C4-2B (cell line): ENCODE measurements at regions not wholly inside any gene's neighbourhood (a gene's known extent, or its start where the extent isn't known, plus 50 kb on each side); places are given as distances from the start of the nearest gene placed in this dataset.
"Not testable (repeated sequence)": the region's sequence is repeated elsewhere in the genome, so short reads cannot be mapped to it uniquely, and the experiment has no call there.

Experiments
- H3K27ac ChIP-seq: fragments of 450-650 bp; 2 replicates; pipeline ENCODE4 v1.5.1; 2017
- ZFX ChIP-seq: fragments of 450-650 bp; IDR thresholded peaks from 2 replicates; pipeline ENCODE4 v1.6.1; 2017
- TF ChIP-seq, protein P1 (sequence below): fragments of 450-650 bp; conservative IDR thresholded peaks from 2 replicates; pipeline ENCODE4 v1.5.1; 2017; ENCODE audit warnings: mild to moderate bottlenecking

DNA sequence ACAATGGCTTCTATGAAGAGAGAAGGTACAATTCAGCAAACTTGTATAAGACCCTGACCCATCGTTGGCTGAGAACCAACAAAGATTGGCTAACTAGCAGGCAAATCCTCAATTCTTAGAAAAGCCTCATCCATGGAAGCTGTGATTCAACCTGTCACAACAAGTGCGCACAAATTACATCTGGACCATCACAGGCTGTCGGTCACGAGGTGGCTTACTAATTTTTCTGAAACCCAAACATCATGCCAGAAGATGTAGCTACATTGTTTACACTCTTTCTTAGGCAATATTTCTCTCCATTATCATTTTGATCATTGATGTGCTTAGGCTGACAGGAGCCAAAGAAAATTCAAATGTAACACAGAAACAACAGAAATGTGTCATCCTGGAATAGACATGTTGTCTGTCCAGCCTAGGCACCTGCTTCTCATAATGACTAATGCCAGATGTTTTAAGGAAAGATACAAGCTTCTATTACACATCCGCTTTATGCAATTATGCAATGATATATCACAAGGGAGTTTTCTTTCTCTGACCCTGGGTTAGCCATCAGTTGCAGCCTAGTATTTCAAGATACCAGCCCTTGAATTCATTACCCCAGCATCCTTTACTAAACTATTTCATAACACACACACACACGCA is 92.9 kb upstream of the DIO2 start:
- no peak overlapping the region for H3K27ac ChIP-seq
- TF ChIP-seq, protein P1, sequence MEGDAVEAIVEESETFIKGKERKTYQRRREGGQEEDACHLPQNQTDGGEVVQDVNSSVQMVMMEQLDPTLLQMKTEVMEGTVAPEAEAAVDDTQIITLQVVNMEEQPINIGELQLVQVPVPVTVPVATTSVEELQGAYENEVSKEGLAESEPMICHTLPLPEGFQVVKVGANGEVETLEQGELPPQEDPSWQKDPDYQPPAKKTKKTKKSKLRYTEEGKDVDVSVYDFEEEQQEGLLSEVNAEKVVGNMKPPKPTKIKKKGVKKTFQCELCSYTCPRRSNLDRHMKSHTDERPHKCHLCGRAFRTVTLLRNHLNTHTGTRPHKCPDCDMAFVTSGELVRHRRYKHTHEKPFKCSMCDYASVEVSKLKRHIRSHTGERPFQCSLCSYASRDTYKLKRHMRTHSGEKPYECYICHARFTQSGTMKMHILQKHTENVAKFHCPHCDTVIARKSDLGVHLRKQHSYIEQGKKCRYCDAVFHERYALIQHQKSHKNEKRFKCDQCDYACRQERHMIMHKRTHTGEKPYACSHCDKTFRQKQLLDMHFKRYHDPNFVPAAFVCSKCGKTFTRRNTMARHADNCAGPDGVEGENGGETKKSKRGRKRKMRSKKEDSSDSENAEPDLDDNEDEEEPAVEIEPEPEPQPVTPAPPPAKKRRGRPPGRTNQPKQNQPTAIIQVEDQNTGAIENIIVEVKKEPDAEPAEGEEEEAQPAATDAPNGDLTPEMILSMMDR = no peak
- no peak for TF ChIP-seq ZFX

- H3K27ac ChIP-seq = no peak overlapping the region
- TF ChIP-seq ZFX = no peak
- TF ChIP-seq, protein P1 = no peak
Observed at GRCh38 chr14:80300351-80300750, 89.0 kb upstream of the DIO2 start.

GRCh38 chr14:80298491-80299017 is 87.2 kb upstream of the DIO2 start:
- TF ChIP-seq ZFX = no peak
- TF ChIP-seq, protein P1 = no peak
- no peak overlapping the region for H3K27ac ChIP-seq

GRCh38 chr14:80291101-80291500 is 79.8 kb upstream of the DIO2 start:
- no peak for TF ChIP-seq ZFX
- TF ChIP-seq, protein P1 = no peak
- no peak overlapping the region for H3K27ac ChIP-seq

GRCh38 chr14:80286744-80287143 is 75.4 kb upstream of the DIO2 start:
- H3K27ac ChIP-seq = not testable (repeated sequence)

- TF ChIP-seq, protein P1 = no peak
- TF ChIP-seq ZFX = no peak
- H3K27ac ChIP-seq = no peak overlapping the region
Observed at GRCh38 chr14:80278293-80279023, 67.2 kb upstream of the DIO2 start.

DNA sequence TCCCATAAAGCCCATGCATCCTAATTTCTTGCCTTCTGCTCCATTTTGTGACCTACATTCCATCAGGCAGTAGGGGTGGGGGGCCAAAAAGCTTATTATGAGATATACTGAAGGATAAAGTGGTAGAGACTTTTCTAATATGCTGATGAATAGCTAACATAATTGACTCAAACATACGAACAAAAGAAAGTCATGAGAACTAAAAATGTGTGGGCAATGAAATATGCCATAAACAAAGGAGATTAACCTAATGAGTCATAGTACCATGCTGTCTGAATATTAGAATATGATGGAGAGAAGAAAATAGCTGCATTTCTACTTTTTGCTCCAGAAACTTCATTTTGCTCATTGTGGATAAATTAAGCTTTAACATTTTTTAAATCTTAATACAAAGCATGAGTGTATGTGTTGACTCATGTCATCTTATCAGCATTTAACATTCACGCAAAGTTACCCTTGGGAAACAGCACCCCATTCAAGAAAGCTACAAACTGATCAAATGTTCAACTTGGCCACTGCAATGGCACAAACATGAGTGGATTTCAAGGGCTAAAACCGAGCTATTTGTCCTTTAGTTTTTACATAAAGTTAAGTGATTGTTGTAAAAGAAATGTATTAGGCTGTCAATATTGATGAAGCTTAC is 64.0 kb upstream of the DIO2 start:
- TF ChIP-seq, protein P1 = no peak
- no peak for TF ChIP-seq ZFX
- H3K27ac ChIP-seq = no peak overlapping the region

- H3K27ac ChIP-seq = not testable (repeated sequence)
Observed at GRCh38 chr14:80274310-80274709, 63.0 kb upstream of the DIO2 start.
